ENCODE measurements at regions not wholly inside any gene's neighbourhood (a gene's known extent, or its start where the extent isn't known, plus 50 kb on each side); places are given as distances from the start of the nearest gene placed in this dataset.

- intact Hi-C loops (cut with DNase I, micrococcal nuclease) = no loop called here
- ATAC-seq = no peak
- no peak for DNase-seq
These were observed 630.5 kb upstream of the FANCL start for GRCh38 chr2:58871469-58872142.

GRCh38 chr2:58870704-58871103 is 629.6 kb upstream of the FANCL start:
- intact Hi-C loops (cut with DNase I, micrococcal nuclease) = no loop called here
- DNase-seq (no peak), ATAC-seq (peak; percentile 41)

- no peak for ATAC-seq
These were observed 625.8 kb upstream of the FANCL start for GRCh38 chr2:58866946-58867345.

GRCh38 chr2:58866527-58866926 is 625.4 kb upstream of the FANCL start:
- DNase-seq (no peak), ATAC-seq (no peak)
- intact Hi-C loops (cut with DNase I, micrococcal nuclease) = no loop called here

More at GRCh38 chr2:58866946-58867345, 625.8 kb upstream of the FANCL start:
- no peak for DNase-seq
- intact Hi-C loops (cut with DNase I, micrococcal nuclease) = no loop called here

- intact Hi-C loops (cut with DNase I, micrococcal nuclease) = no loop called here
- ATAC-seq (no peak), DNase-seq (no peak)
These were observed 624.9 kb upstream of the FANCL start for GRCh38 chr2:58866040-58866439.

GRCh38 chr2:58865436-58865835 is 624.3 kb upstream of the FANCL start:
- DNase-seq = no peak
- ATAC-seq = no peak

GRCh38 chr2:58862244-58862643 is 621.1 kb upstream of the FANCL start:
- intact Hi-C loops (cut with DNase I, micrococcal nuclease) = no loop called here
- DNase-seq (no peak), ATAC-seq (no peak)

More at GRCh38 chr2:58865436-58865835, 624.3 kb upstream of the FANCL start:
- intact Hi-C loops (cut with DNase I, micrococcal nuclease) = no loop called here

- no peak for ATAC-seq
- no peak for DNase-seq
- intact Hi-C loops (cut with DNase I, micrococcal nuclease) = no loop called here
These were observed 619.5 kb upstream of the FANCL start for GRCh38 chr2:58860586-58860985.

- intact Hi-C loops (cut with DNase I, micrococcal nuclease) = no loop called here
- ATAC-seq (no peak), DNase-seq (no peak)
These were observed 615.0 kb upstream of the FANCL start for GRCh38 chr2:58856100-58856499.

- ATAC-seq = no peak
- no peak for DNase-seq
- intact Hi-C loops (cut with DNase I, micrococcal nuclease) = no loop called here
These were observed 612.3 kb upstream of the FANCL start for GRCh38 chr2:58853420-58853819.

- DNase-seq = no peak
These were observed 611.8 kb upstream of the FANCL start for GRCh38 chr2:58852905-58853304.

GRCh38 chr2:58852243-58852642 is 611.1 kb upstream of the FANCL start:
- no peak for ATAC-seq
- DNase-seq = no peak
- intact Hi-C loops (cut with DNase I, micrococcal nuclease) = no loop called here

More at GRCh38 chr2:58852905-58853304, 611.8 kb upstream of the FANCL start:
- intact Hi-C loops (cut with DNase I, micrococcal nuclease) = no loop called here
- no peak for ATAC-seq

GRCh38 chr2:58851598-58851997 is 610.5 kb upstream of the FANCL start:
- intact Hi-C loops (cut with DNase I, micrococcal nuclease) = no loop called here
- ATAC-seq (no peak), DNase-seq (no peak)

- ATAC-seq (no peak), DNase-seq (no peak)
- intact Hi-C loops (cut with DNase I, micrococcal nuclease) = no loop called here
These were observed 603.9 kb upstream of the FANCL start for GRCh38 chr2:58845011-58845410.

GRCh38 chr2:58842501-58843155 is 601.5 kb upstream of the FANCL start:
- intact Hi-C loops (cut with DNase I, micrococcal nuclease) = no loop called here
- DNase-seq (no peak), ATAC-seq (no peak)

GRCh38 chr2:58834404-58834803 is 593.3 kb upstream of the FANCL start:
- ATAC-seq (no peak), DNase-seq (peak in 1 of 2 donors; percentile 5)
- intact Hi-C loops (cut with DNase I, micrococcal nuclease) = no loop called here

- ATAC-seq (no peak), DNase-seq (no peak)
- intact Hi-C loops (cut with DNase I, micrococcal nuclease) = no loop called here
These were observed 585.7 kb upstream of the FANCL start for GRCh38 chr2:58826795-58827194.

GRCh38 chr2:58812771-58813344 is 571.7 kb upstream of the FANCL start:
- no peak for ATAC-seq
- intact Hi-C loops (cut with DNase I, micrococcal nuclease) = no loop called here

GRCh38 chr2:58805126-58805525 is 564.0 kb upstream of the FANCL start:
- intact Hi-C loops (cut with DNase I, micrococcal nuclease) = no loop called here
- DNase-seq (no peak), ATAC-seq (no peak)

More at GRCh38 chr2:58812771-58813344, 571.7 kb upstream of the FANCL start:
- no peak for DNase-seq

GRCh38 chr2:58803192-58803591 is 562.1 kb upstream of the FANCL start:
- intact Hi-C loops (cut with DNase I, micrococcal nuclease) = no loop called here
- no peak for DNase-seq
- no peak for ATAC-seq

Data from left colon (tissue), 2 donors.